ENCODE measurements at regions not wholly inside any gene's neighbourhood (a gene's known extent, or its start where the extent isn't known, plus 50 kb on each side); places are given as distances from the start of the nearest gene placed in this dataset.

DNA sequence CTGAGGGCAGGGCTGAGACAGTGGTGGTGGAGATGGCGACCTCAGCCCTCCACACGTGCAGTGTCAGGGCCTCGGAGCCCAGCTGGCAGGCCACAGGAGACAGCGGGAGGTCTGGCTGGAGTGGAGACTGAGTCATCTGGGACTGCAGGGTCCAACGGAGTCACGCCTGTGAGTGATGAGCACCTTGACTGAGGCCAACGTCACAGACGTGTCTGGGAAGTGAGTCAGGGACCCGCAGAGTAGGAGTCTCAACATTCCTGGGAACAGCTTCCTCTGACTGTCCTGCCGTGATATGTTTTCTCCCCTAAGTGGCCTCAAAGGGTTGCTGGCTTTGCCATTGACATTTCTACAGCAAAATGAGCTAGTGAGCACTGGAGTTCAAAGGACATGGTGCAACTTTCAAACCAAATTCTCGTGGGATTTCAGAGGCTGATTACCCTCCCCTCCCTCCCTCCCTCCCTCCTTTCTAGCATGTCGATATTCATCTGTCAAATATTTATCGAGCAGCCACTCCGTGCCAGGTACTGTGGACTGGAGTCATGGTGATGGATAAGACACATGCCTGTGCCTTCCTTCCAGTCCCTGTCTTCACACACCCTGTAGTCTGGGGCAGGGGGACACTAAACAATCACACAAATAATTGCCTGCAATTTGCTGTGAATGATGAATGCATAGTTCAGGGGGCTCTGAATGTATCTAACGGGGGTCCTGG, 53.3 kb upstream of the AMOTL2 start:
- H3K27ac ChIP-seq = peak overlapping the region; percentile 81
- peak; percentile 87 for DNase-seq (ENCODE audit: low read depth, low spot score)

DNA sequence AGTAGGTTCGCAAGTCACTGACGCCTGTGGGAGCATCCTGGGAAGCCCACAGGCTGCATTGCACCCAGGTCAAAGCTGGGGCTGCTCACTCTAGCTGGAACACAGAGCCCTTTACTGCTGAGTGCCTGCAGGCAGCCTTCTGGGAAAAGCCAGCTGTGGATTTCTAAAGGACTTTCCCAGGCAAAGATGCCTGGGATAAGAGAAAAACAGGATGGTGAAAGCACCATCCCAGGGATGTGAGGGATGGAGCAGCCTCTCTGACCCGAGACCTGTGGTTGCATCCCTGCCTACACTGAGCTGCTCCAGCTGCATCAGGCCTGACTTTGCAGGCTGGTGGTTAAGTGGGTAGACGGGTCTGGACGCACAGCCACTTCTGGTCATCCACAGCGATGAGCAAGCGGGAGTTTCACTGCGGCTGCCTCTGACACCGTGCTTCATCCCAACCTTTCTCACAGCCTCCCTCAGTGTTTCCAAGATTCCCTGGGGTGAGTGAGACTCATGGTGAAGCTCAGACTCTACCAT, 52.5 kb upstream of the AMOTL2 start:
- DNase-seq (ENCODE audit: low read depth, low spot score) = no peak
- H3K27ac ChIP-seq = peak overlapping the region; percentile 81

- DNase-seq (ENCODE audit: low read depth, low spot score) = no peak
- H3K27ac ChIP-seq = no peak overlapping the region
Measured at GRCh38 chr3:134425943-134426342, 51.7 kb upstream of the AMOTL2 start.

All from epithelial cell of prostate (primary cell).